SH-SY5Y (cell line): ENCODE measurements at regions not wholly inside any gene's neighbourhood (a gene's known extent, or its start where the extent isn't known, plus 50 kb on each side); places are given as distances from the start of the nearest gene placed in this dataset.

Source experiments
- GATA2 ChIP-seq: IDR thresholded peaks from 2 replicates; pipeline ENCODE4 v1.6.1; 2011; ENCODE audit warnings: mild to moderate bottlenecking, low read depth, low read length
- GATA3 ChIP-seq: IDR thresholded peaks from 2 replicates; pipeline ENCODE4 v1.6.1; 2011; ENCODE audit warnings: low read depth, mild to moderate bottlenecking, low read length, moderate library complexity

DNA sequence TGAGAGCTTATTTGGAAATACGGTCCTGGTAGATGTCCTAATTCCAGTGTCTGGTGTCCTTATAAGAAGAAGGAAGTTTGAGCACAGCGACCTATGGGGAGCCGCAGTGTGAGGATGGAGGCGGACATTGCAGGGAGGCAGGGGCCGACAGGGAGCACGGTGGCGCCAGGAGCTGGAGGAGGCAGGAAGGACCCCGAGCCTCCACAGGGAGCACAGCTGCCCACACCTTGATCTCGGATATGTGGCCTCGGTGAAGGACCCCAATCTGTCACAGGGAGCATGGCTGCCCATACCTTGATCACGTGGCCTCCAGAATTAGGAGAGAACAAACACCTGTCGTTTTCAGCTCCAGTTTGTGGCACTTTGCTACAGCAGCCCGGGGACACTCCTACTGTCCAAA lies 461.6 kb upstream of the SALL3 start:
- TF ChIP-seq GATA3 (no peak), GATA2 (no peak)
